HuH-7 (cell line): ENCODE measurements at regions not wholly inside any gene's neighbourhood (a gene's known extent, or its start where the extent isn't known, plus 50 kb on each side); places are given as distances from the start of the nearest gene placed in this dataset.
"Not testable (repeated sequence)": the region's sequence is repeated elsewhere in the genome, so short reads cannot be mapped to it uniquely, and the experiment has no call there.

Source experiments
- DNase-seq: peaks from one replicate; pipeline ENCODE4 v3.0.0; 2011; ENCODE audit warnings: low spot score

GRCh38 chr21:22288885-22289499 lies 1290.8 kb downstream of the NCAM2 start:
- no peak for DNase-seq

- DNase-seq, result no peak
Measured at GRCh38 chr21:22292144-22292543, 1293.9 kb downstream of the NCAM2 start.

- DNase-seq, result no peak
Measured at GRCh38 chr21:22297575-22297974, 1299.4 kb downstream of the NCAM2 start.

GRCh38 chr21:22311741-22312462 lies 1313.7 kb downstream of the NCAM2 start:
- DNase-seq, result no peak

- no peak for DNase-seq
Measured at GRCh38 chr21:22314963-22315362, 1316.8 kb downstream of the NCAM2 start.

GRCh38 chr21:22319435-22319834 lies 1321.2 kb downstream of the NCAM2 start:
- no peak for DNase-seq

- DNase-seq, result no peak
Measured at GRCh38 chr21:22342889-22343288, 1344.7 kb downstream of the NCAM2 start.

- DNase-seq, result no peak
Measured at GRCh38 chr21:22343303-22343702, 1345.1 kb downstream of the NCAM2 start.

- no peak for DNase-seq
Measured at GRCh38 chr21:22343721-22344120, 1345.5 kb downstream of the NCAM2 start.

- DNase-seq, result no peak
Measured at GRCh38 chr21:22345624-22346023, 1347.4 kb downstream of the NCAM2 start.

GRCh38 chr21:22346576-22346975 lies 1348.4 kb downstream of the NCAM2 start:
- no peak for DNase-seq

GRCh38 chr21:22351076-22351475 lies 1352.9 kb downstream of the NCAM2 start:
- DNase-seq, result no peak

GRCh38 chr21:22352088-22352487 lies 1353.9 kb downstream of the NCAM2 start:
- DNase-seq, result no peak

- DNase-seq, result no peak
Measured at GRCh38 chr21:22355949-22356348, 1357.7 kb downstream of the NCAM2 start.

- no peak for DNase-seq
Measured at GRCh38 chr21:22356663-22357062, 1358.5 kb downstream of the NCAM2 start.

- DNase-seq, result not testable (repeated sequence)
Measured at GRCh38 chr21:22359599-22359998, 1361.4 kb downstream of the NCAM2 start.

- no peak for DNase-seq
Measured at GRCh38 chr21:22363504-22363903, 1365.3 kb downstream of the NCAM2 start.

GRCh38 chr21:22364163-22364562 lies 1366.0 kb downstream of the NCAM2 start:
- DNase-seq, result no peak

- peak; percentile 19 for DNase-seq
Measured at GRCh38 chr21:22374218-22374969, 1376.2 kb downstream of the NCAM2 start.

- DNase-seq, result not testable (repeated sequence)
Measured at GRCh38 chr21:22377795-22378194, 1379.6 kb downstream of the NCAM2 start.

- no peak for DNase-seq
Measured at GRCh38 chr21:22393324-22393723, 1395.1 kb downstream of the NCAM2 start.

- DNase-seq, result no peak
Measured at GRCh38 chr21:22395965-22396364, 1397.8 kb downstream of the NCAM2 start.
